GM18868 (cell line): ENCODE measurements at regions not wholly inside any gene's neighbourhood (a gene's known extent, or its start where the extent isn't known, plus 50 kb on each side); places are given as distances from the start of the nearest gene placed in this dataset.
"Not testable (repeated sequence)": the region's sequence is repeated elsewhere in the genome, so short reads cannot be mapped to it uniquely, and the experiment has no call there.

Experiments used
- ATAC-seq: cut with Tn5 transposase; IDR thresholded peaks from one replicate; pipeline ENCODE4 v1.9.1; 2021; ENCODE audit warnings: mild to moderate bottlenecking, moderate library complexity; ENCODE audit not compliant: unreplicated experiment

DNA sequence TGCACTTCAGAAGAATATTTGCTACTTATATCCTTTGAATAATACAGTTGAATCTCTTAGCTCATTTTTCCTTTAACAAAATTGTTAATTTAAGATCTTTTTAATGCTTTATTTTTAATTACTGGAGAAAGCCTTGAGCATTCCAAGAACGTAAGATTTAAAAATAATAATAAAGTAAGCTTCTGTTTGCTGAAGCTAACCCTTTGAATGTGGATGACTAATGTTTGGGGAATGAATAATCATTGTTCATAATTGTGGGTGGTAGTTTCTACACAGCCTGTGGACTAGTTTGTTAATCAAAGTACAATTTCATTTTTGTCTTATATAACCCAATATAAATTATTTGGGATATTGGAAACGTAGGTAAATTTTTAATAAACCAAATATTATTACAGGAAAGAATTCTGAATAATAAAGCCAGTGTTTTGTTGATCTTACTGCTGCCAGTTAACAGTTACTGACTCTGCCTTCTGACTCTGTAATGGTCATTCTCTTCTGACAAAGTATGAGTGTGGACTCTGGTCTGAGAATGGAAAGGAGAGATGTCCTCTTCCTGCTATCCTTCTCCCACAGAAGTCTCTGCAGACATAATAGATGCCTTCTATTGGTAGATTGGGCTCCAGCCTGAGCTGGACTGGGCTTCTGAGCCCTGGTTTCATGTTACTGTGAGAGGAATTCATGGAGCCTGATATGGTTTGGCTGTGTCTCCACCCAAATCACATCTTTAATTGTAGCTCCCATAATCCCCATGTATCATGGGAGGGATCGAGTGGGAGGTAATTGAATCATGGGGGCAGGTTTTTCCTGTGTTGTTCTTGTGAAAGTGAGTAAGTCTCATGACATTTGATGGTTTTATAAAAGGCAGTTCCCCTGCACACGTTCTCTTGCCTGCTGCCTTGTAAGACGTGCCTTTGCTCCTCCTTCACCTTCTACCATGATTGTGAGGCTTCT lies 292.7 kb upstream of the SLC39A10 start:
- no peak for ATAC-seq

DNA sequence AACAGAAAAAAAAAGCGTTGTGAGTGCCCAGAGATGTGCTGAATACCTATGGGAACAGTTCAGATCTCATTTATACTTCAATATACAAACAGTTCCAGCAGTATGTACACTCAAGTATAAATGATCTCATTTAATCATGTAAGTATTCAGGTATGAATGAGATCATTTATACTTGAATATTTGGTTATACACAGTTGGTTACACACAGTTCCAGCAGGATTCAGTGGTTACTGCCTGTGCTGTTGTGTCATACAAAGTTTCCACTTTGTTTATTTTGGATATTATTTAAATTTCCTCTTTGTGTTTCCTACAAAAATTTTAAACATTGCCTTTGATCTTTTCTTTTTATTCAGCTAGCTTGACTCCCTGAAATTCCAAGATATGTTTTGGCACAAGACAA lies 293.5 kb upstream of the SLC39A10 start:
- ATAC-seq = no peak

GRCh38 chr2:195360242-195360641 lies 296.8 kb upstream of the SLC39A10 start:
- ATAC-seq = no peak

DNA sequence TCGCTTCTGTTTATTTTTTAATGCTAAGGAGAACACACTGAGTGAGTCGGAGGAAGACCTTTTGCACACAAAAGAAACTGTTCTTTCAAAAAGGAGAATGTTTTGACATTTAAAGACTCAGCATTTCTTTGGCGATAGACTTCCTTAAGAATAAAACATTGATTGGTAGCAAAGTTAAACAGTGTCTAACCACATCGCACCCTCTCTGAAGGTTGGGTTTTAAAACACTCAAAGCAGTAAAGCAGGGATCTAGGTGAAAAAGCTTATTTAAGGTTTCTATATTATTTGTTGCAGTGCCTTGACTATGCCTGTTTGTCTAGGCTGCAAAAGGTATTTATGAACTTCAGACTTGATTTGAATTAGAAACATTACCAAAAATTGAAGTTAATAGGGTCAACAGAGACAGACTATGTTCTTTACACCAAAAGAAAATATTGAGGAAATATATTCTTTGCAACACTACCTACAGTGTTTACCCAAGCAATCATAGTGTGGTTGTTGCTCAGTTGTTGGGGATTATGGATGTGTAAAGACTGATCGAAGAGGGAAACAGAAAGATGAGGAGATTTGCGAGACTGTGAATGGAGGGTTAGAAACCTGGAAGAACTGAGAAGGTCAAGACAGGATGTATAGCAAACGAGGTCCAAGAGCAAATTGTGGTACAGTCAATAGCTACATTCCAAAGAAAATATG lies 297.8 kb upstream of the SLC39A10 start:
- ATAC-seq = no peak

GRCh38 chr2:195356920-195357440 lies 300.0 kb upstream of the SLC39A10 start:
- ATAC-seq = no peak

- no peak for ATAC-seq
These were observed 301.0 kb upstream of the SLC39A10 start for GRCh38 chr2:195356026-195356425.

DNA sequence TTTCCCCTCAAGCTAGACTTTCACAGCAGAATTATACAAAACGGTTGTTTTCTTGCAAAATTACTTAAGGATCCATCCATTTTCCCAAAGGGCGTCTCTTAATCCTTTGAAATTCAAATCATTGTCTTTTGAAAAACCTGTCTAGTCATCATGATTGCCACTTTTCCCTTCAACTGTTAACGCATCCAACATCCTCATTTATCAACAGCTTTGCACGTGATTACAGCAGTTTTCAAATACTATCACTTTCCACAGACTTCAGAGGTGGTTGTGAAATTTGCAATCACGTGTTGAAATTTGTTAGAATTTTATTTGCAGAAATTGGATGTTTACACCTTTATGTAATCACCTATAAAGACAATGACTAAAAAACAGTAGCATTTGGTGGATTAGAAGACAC lies 304.4 kb upstream of the SLC39A10 start:
- no peak for ATAC-seq

- peak; percentile 20 for ATAC-seq
These were observed 313.0 kb upstream of the SLC39A10 start for GRCh38 chr2:195343942-195344530.

DNA sequence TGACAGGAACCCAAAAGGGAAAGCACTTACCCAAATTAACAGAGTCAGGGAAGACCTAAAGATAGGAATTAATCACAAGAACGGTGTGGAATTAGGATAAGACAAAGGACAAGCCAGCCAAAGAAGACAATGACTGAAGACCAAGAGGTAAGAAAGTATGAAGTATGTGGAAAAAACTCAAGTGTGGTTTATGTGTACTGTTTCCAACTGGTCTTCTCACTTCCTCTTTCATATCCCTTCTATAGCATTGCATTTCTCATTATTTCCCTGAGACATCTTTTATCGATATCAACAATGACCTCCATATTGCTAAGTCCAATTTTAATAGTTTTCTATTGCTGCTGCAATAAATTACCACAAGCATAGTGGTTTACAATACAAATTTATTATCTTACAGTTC lies 313.5 kb upstream of the SLC39A10 start:
- peak; percentile 62 for ATAC-seq

DNA sequence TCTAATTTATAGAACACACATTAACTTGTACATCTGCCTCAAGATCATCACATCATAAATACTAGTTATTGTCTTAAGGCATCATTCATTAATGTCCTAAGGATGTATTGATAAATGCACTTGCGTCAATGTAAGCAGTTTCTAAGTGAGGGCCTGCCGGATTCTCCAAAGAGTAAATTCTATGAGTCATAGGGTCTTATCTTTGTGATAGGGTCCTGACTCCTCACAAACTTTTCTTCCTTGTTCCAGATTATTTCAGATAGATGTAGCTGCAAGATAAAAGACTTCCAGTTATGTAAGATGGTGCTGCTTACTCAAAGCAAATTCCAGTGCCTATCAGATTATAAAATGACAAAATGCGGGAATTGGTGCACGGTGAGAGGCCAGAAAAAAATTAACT lies 315.0 kb upstream of the SLC39A10 start:
- ATAC-seq = no peak

DNA sequence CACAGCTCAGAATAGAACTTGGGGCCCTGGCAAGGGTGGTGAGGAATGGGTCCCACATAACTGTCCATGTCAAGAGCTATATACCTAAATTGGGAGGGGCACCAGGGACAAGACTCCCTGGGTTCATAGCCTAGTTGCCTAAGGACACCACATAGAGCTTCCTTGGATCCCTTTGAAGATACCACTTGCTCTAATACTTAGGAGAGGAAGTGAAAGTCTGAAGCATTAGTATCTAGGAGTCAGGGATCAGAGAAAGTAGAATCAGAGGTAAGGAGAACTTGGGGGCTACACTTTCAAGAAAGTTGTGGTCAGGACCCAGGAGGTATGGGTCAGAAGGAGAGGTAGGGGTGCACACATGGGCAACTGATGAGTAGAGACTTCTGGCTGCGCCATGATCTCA lies 318.2 kb upstream of the SLC39A10 start:
- no peak for ATAC-seq

DNA sequence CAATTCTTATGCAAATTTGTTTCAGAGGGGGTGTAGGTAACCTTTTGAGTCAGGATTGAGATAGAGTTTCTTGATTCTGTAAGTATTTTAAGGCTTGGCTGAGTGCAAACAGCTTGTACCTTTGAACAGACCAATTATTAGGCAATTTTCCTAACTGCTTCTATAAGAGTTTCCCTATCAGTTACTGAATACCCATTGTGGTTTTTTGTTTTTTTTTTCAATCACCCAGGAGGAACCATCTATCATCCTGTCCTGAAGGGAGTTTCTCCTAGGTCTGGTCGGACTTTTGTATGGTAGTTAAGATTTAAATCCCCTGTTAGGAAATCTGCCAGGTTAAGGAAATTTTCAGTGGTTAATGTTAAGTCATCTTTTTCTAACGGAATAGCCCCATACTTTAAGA lies 319.4 kb upstream of the SLC39A10 start:
- ATAC-seq = no peak

DNA sequence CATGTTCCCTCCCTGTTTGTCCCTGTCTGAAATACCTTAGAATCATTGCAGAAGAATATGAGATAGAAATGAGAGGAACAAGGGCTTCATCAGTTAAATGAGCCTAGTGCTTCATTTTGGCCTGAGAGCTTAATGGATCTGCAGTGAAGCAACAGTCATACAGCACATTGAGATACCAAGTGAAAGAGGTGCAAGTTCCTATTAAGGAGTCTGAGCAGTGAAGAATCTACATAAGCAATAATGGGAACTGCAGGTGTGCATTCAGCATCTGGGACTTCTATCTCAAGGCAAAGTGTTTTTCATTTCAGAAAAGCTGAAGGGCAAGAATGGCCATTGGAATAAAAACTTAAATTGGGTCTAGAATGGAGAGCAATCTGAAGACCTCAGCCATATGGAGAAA lies 323.2 kb upstream of the SLC39A10 start:
- ATAC-seq = no peak

DNA sequence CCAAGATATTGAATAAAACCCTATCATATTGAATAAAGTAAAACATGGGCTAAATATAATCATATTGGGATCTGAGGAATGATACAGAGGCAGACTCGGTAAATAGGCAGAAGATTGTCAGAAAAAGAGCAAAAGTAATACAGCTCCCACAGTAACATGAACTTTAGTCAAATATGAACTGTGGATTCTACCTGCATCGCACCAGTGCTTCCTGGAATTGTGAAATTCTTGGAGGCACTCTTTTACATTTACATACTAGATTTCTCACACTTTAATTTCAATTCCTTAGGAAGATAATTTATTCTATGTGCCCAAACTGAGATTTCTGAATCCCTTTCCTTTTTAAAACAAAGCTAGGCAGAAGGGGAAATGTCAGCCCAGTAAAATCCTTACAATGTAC lies 325.1 kb upstream of the SLC39A10 start:
- ATAC-seq = no peak

DNA sequence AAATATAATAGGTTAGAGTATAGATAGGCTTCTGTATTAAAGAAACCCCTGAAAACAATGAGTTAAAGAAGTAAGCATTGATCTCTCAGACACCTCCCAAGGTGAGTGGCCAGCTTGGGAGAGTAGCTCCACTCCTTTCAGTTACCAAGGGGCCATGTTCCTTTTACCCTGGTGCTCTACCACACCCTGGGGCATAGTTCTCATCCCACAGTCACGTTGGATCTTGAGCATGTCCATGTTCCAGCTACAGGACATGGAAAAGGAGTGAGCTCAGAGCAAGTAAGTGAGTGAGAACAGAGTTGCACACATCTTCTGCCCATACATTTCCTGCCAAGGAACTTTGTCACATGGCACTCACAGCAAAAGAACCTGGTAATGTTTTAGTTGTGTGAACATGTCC lies 325.9 kb upstream of the SLC39A10 start:
- ATAC-seq = no peak

GRCh38 chr2:195330513-195330956 lies 326.5 kb upstream of the SLC39A10 start:
- no peak for ATAC-seq

DNA sequence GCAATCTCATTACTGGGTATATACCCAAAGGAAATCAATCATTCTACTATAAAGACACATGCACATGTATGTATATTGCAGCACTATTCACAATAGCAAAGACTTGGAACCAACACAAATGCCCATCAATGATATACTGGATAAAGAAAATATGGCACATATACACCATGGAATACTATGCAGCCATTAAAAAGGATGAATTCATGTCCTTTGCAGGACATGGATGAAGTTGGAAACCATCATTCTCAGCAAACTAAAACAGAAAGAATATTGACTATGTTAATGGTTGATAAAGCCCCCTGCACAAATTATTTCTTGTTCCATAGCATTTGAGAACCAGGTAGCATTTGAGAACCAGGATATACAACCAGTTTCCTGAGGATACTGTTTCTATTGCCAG lies 327.2 kb upstream of the SLC39A10 start:
- ATAC-seq = not testable (repeated sequence)

DNA sequence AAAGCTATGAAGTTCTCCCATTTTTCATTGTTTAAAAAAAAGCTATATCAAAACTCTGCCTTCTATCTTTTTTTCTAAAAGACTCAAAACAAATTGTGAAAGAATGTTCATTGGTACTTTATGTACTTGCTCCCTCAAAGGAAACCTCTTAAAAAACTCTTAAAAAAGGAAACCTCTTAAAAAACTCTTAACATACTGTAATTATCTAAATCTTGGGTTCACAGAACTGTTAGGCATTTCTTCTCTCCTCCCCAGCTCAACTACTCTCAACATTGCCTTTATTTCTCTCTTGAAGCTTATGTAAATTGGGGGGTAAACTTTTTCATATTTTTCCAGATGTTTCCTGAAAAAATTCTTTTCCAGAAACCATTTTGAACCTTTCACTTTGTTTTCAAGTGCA lies 330.5 kb upstream of the SLC39A10 start:
- ATAC-seq = no peak

DNA sequence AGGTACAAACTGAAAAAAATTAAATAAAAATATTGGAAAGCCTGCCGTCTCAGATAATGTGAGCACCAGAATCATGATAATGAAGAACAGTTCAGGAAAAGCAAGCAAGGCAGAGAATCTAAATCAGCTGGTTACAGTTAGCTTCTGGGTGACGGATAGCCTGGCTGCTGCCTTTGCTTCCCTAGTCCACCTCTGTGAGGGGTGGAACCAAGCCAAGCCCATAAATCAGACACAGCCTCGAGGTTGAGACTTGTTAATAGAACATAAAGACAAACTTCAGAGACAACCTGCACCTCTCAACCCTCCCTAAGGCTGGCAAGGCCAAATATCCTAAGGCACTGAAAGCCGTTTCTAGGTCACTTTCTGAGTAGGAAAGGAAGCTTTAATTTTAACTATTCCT lies 334.7 kb upstream of the SLC39A10 start:
- no peak for ATAC-seq

- no peak for ATAC-seq
These were observed 336.5 kb upstream of the SLC39A10 start for GRCh38 chr2:195320413-195320973.
